AG10803 (cell line): ENCODE measurements at regions not wholly inside any gene's neighbourhood (a gene's known extent, or its start where the extent isn't known, plus 50 kb on each side); places are given as distances from the start of the nearest gene placed in this dataset.
A peak's percentile ranks its signal among the peaks of the same experiment; 100 is the strongest.

Source experiments
- DNase-seq: peaks from one replicate; pipeline ENCODE4 v3.0.0; 2010; ENCODE audit warnings: low read depth
- H3K4me3 ChIP-seq: 2 replicates; pipeline ENCODE4 v1.5.1; 2011; ENCODE audit warnings: mild to moderate bottlenecking, low read length, control low read depth
- TF ChIP-seq, protein P1 (sequence below): conservative IDR thresholded peaks from 2 replicates; pipeline ENCODE4 v1.5.1; 2011; ENCODE audit warnings: mild to moderate bottlenecking, low read length, control low read depth, inconsistent platforms

- DNase-seq: no peak
- no peak overlapping the region for H3K4me3 ChIP-seq
- TF ChIP-seq, protein P1, sequence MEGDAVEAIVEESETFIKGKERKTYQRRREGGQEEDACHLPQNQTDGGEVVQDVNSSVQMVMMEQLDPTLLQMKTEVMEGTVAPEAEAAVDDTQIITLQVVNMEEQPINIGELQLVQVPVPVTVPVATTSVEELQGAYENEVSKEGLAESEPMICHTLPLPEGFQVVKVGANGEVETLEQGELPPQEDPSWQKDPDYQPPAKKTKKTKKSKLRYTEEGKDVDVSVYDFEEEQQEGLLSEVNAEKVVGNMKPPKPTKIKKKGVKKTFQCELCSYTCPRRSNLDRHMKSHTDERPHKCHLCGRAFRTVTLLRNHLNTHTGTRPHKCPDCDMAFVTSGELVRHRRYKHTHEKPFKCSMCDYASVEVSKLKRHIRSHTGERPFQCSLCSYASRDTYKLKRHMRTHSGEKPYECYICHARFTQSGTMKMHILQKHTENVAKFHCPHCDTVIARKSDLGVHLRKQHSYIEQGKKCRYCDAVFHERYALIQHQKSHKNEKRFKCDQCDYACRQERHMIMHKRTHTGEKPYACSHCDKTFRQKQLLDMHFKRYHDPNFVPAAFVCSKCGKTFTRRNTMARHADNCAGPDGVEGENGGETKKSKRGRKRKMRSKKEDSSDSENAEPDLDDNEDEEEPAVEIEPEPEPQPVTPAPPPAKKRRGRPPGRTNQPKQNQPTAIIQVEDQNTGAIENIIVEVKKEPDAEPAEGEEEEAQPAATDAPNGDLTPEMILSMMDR: no peak
These were observed 1027.6 kb upstream of the AMELY start for GRCh38 chrY:7938982-7939718.

DNA sequence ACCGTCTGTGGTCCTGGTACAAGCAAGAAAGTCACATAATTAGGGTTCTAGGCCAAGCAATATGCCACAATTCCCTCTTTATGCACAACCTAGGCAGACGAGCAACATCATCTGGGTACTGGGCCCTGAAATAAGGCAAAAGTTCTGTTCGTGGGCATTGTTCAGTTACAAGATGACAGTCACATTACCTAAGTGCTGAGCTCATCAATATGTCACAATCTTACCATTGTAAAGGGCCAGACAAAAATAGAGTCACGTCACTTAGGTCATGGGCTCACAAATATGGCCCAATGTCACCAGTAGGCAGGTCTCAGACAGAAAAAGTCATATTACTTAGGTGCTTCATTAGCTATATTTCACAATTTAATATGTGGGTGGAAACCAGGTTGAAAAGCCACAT, 1025.3 kb upstream of the AMELY start:
- TF ChIP-seq, protein P1: no peak
- H3K4me3 ChIP-seq: no peak overlapping the region
- no peak for DNase-seq

DNA sequence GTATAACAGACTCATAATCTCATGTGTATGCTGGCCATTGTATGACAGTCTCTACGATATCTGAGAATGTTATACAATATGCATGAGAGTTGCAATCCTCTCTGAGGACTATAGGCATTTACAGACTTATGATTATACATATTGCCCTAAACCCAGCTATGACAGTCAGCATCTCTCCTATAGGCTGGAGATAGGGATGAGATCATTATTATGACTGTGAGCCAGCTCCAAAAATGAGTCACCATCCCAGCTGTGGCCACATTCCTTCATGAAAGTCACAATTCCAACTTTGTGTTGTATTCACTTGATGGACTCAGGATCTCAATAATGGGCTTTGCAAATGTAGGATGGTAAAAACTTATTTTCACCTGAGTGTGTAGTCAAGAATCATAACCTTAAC, 1024.5 kb upstream of the AMELY start:
- no peak overlapping the region for H3K4me3 ChIP-seq
- DNase-seq: peak; percentile 66
- TF ChIP-seq, protein P1: no peak

- TF ChIP-seq, protein P1: no peak
- H3K4me3 ChIP-seq: no peak overlapping the region
- DNase-seq: no peak
These were observed 1024.1 kb upstream of the AMELY start for GRCh38 chrY:7935606-7936005.

DNA sequence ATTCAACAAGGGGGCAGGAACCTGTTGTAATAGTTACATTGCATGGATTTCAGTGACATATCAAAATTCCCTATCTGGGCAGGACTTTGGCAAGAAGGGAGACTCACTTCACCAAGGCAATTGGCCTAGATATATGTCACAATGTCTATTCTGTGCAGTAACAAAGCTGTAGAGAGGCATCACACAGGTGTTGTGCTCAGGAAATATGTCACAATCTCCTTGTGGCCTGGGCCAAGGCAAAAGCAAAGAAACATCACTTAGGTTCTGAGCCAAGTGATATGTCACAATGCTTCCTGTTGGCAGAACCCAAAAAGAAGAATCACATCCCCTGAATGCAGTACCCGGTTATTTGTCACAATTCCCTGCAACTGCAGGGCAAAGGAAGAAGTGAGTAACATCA, 1020.9 kb upstream of the AMELY start:
- TF ChIP-seq, protein P1: no peak
- no peak overlapping the region for H3K4me3 ChIP-seq
- no peak for DNase-seq

DNA sequence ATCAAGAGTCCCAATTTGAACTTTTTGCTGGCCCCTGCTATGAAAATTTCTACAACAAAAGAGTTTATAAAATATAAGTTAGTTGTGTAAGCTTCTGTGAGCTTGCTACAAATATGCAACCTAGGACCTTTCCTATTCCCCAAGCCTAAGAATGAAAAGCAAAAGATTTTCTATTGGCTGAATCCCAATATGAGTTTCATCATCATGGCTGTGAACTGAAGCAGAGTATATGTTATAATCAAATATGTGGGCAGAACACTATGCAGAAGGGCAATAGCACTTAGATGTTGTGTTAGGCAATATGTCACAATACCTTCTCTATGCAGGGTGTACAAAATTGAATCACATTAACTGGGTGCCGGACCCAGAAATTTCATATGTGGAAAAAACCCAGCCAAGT, 1018.3 kb upstream of the AMELY start:
- TF ChIP-seq, protein P1: no peak
- DNase-seq: no peak
- no peak overlapping the region for H3K4me3 ChIP-seq

- DNase-seq: no peak
- TF ChIP-seq, protein P1: no peak
- H3K4me3 ChIP-seq: no peak overlapping the region
These were observed 1012.5 kb upstream of the AMELY start for GRCh38 chrY:7924059-7924458.
